GM21526 (cell line): ENCODE measurements at regions not wholly inside any gene's neighbourhood (a gene's known extent, or its start where the extent isn't known, plus 50 kb on each side); places are given as distances from the start of the nearest gene placed in this dataset.

Experiments
- ATAC-seq: cut with Tn5 transposase; IDR thresholded peaks from one replicate; pipeline ENCODE4 v1.9.1; 2021; ENCODE audit warnings: moderate library complexity; ENCODE audit not compliant: unreplicated experiment, low FRiP score

- ATAC-seq: peak; percentile 73
Measured at GRCh38 chrX:131763674-131764073, 219.8 kb downstream of the OR13H1 start.

DNA sequence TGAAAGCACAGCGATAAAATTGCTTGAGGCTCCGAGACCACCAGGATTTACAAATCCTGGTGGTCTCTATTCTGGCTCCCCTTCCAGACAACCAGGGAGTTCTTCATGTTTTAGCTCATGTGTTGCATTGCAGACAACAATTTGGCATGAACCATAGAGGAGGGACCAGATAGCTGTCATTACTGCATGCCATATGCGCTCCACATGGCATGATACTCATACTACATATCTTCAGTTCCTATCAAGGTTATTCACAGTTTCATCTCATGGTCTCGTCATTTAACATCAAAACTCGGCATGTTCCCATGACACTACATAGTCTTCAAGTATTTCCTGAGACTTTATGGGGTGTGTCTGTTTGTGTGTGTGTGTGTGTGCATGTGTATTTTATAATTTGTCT is 220.3 kb downstream of the OR13H1 start:
- no peak for ATAC-seq

GRCh38 chrX:131778269-131779218 is 234.7 kb downstream of the OR13H1 start:
- ATAC-seq: peak; percentile 60

- no peak for ATAC-seq
Measured at GRCh38 chrX:131779306-131779705, 235.4 kb downstream of the OR13H1 start.

- ATAC-seq: no peak
Measured at GRCh38 chrX:131779741-131780140, 235.9 kb downstream of the OR13H1 start.

DNA sequence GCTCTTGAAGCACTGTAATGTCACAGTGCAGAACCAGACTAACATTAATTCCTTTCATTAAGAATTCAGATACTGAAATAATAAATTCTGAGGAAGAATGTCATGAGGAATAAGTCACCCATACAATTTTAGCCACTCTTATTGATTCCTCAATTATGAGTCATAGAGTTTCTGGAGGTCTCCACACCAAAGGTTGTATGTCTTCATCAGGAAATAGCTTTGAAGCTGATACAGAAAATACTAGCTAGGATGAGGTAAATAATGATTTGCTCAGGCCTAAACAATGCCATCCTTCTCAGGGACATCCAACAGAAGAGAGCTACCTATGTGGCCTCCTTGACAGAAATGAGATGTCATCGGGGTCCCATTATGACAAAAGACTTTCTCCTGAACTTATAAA is 238.8 kb downstream of the OR13H1 start:
- ATAC-seq: no peak

DNA sequence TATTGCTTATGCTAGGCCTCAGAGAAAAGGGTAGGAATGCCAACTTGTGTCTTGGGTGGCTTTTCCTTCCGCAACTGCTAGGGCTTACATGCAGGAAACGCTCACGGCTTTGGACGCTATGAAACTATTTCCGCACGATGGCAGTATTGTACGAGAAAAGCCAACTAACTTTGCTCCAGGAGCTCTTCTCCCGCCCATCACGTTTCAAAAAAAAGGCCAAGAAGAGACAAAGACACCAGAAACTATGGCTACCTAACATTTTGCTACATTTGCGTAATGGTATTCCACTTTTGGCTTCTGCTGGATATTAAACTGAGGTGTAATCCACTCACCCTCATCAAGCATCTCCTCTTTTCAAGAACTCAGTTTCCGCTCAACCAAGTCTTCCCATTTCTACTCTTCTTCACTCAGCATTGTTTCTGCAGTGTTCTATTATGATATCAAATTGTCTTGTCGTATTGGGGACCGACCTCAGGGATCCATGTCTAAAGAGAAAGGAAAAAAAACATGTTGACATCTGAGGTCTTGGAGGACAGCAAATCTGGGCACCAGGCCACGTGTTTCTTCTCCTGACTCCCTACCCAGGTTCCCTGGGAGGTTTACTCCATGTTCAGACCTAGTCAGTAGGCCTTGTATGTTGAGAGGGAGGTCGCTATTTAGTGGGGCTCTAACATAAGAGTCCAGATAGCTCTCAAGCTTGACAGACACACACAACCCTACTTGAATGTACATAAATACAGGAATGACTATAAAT is 239.4 kb upstream of the STK26 start:
- no peak for ATAC-seq

DNA sequence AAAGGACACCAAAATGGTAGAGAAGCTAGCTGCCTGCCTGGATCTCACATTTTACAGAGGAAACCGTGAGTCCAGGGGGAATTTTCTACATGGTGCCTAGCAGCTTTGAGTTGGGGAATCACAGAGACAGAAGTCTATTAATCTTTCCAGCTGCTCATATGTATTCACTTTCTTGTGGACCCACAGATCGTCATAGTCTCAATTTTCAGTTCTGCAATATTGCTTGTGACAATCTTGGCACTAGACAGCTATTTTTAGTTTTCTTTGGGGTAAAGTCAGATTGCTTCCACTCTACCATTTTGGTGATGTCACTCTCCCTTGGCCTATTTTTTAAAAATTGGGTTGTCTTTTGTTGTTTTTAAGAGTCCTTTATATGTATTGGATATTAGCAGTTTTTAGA is 233.4 kb upstream of the STK26 start:
- peak; percentile 31 for ATAC-seq

DNA sequence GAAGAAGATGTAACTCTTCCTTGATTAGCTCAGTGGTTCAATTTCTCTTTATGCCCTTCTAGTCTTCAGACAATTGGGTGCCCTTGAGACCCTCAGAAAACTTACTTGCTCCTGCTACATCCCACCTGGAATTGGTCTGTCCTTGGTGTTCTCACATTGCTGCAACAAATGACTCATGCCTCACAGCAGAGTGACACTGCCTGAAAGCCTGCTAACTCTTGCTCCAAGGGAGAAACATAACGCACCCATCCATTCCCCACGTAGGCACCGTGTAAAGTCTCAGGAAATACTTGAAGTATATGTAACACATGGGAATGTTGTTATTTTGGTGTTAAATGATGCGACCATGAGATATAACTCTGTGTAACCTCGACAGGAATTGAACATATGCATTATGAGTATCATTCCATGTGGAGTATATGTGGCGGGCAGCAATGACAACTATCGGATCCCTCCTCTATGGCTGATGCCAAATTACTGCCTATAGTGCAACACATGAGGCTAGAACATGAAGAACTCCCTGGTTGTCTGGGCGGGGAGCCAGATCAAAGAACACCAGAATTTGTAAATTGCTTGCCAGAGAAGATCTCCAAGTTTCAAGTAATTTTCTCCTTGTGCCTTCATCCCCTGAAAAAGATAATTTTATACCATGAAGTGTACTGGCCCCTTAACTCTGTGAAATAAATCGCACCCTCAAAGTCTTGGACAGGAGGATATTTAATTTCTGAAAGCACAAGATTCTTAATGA is 231.3 kb upstream of the STK26 start:
- no peak for ATAC-seq

DNA sequence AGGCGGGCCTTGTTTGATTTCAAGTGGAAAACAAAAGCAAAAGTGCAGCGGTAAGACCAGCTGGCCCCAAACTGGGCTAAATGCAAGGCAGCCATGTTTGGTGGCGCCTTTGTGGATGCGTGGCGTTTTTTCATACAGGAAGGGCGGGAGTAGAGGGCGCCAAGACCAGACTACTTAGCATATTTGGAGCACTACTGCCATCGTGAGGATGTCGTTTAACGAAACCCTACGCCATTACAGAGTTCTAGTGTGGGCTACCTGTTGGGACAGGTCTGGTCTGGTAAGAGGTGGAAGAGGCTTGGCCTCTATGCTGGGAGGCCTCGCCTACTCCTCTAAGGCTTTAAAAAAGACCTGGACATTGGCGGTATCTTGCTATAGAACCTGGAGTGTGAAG is 230.7 kb upstream of the STK26 start:
- peak; percentile 71 for ATAC-seq

DNA sequence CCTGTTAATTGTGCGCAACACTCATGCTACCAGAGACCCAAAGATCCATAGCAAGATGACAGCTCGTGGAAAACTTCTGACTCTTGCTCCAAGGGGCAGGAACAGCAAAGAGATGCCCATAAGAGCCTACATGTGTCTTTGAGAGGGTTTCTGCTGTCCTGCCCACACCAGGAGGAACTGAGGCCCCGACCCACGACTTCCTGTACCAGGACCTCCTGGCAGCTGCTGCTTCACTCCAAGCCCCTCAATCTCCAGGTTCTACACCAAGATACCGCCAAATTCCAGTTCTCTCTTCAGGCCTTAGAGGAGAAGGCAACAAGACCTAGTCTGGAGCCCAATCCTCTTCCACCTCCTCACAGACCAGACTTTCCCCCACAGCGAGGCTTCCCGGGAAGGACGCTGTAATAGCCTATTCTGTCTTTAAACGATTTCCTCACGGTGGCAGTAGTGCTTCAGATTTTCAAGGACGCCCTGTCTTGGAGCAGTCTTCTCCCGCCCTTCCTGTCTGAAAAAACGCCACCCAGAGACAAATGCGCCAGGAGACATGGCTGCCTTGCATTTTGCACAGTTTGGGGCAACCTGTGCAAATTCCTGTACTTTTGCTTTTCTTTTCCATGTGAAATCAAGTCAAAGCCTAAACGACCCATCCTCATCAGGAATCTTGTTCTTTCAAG is 230.2 kb upstream of the STK26 start:
- peak; percentile 50 for ATAC-seq

- no peak for ATAC-seq
Measured at GRCh38 chrX:131795442-131796229, 227.5 kb upstream of the STK26 start.

GRCh38 chrX:131801066-131801465 is 222.0 kb upstream of the STK26 start:
- ATAC-seq: no peak

DNA sequence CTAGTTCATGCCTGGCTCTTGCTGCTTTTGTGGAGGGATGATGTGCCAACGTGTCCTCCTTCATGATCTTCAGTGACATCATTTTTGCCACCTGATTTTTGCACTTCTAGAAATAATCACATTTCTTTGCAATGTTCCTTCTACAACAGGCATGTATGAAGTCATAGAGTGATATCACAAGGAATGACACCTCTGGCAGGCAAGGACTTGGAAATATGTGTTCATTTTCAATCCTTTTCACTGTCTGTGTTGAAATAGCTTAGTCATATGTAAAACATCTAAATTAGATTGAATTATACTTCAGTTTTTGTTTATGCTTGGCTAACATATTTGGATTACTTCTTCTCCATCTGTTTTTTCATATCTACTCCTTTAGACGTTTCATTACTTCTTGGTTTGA is 221.2 kb upstream of the STK26 start:
- ATAC-seq: no peak

- peak; percentile 80 for ATAC-seq
Measured at GRCh38 chrX:131802836-131803626, 220.1 kb upstream of the STK26 start.

- peak; percentile 88 for ATAC-seq
Measured at GRCh38 chrX:131812847-131813825, 210.0 kb upstream of the STK26 start.

DNA sequence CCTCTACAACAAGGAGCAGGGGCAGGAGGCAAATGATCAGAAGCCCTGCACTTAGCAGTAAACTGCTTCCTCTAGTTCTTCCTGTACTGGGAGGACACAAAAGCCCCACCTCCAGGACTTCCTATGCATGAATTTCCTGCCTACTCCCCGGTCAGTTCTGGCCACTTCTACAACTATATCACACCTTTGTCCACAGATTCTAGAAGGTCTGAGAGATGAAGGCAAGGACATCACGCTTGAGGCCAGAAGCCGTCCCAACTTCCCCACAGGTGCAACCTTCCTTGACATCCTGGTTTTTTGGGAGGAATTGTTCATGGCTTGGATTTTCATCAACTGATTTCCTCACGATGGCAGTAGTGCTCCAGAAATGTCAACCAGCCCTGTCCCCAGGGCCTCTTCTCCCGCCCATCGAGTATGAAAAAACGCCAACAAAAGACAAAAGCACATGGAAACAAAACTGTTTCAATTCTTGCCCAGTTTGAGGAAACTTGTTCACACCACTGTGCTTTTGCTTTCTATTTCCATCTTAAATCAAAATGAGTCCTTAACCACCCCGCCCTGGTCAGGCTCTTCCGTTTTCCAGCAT is 206.5 kb upstream of the STK26 start:
- ATAC-seq: peak; percentile 49
